ENCODE measurements at regions not wholly inside any gene's neighbourhood (a gene's known extent, or its start where the extent isn't known, plus 50 kb on each side); places are given as distances from the start of the nearest gene placed in this dataset.

DNA sequence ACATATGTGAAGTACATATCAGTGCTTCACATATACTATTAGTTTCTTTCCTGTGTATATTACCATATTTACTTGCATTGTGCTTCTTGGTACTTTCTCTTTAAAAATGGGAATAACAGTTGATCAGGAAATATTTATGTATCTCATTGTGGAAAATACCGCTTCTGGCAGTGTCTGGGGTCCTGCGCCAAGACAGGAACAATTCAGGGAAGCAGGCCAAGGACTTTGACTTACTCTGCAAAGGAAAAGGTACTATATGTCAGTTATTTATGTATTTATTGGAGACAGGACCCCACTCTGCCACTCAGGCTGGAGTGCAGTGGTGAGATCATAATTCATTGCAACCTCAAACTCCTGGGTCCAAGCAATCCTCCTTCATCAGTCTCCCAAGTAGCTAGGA is 57.7 kb upstream of the NBEA start:
- TF ChIP-seq, protein P1, sequence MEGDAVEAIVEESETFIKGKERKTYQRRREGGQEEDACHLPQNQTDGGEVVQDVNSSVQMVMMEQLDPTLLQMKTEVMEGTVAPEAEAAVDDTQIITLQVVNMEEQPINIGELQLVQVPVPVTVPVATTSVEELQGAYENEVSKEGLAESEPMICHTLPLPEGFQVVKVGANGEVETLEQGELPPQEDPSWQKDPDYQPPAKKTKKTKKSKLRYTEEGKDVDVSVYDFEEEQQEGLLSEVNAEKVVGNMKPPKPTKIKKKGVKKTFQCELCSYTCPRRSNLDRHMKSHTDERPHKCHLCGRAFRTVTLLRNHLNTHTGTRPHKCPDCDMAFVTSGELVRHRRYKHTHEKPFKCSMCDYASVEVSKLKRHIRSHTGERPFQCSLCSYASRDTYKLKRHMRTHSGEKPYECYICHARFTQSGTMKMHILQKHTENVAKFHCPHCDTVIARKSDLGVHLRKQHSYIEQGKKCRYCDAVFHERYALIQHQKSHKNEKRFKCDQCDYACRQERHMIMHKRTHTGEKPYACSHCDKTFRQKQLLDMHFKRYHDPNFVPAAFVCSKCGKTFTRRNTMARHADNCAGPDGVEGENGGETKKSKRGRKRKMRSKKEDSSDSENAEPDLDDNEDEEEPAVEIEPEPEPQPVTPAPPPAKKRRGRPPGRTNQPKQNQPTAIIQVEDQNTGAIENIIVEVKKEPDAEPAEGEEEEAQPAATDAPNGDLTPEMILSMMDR (IDR thresholded peaks at IDR 0.05; ENCODE audit: extremely low read depth, missing control alignments), result no peak
- DNase-seq (ENCODE audit: low spot score), result no peak

DNA sequence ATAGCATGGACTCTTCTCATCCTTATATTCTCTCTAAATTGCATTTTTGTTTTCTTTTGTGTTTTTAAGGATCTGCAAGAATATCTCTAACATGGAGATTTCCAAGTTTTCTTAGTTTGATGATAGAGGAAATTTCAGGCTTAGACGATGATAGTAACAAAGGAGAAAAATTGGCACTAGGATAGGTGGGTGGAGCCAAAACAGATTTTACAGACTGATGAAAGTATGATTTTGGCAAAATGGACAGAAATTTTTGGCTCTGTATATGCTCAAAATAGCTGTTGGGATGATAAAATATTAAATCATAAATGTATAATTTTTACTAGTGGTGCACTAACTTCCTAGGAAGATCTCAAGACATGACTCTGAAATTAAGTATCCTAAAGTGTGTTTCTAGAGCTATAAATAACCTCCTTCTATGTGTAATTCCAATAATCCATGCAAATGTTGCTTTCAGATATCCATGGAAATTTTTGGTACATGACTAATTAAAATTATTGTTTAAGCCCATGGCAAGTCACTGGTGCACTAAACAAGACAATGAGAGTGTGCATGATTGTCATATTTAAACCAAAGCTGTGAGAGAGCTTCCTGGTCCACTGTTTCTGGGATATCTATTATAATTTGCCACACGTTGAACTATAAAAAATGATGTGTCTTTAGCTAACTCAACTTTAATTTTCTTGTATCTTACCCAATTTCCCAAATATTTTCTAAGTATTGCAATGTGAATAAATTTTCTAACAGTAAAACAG is 55.8 kb upstream of the NBEA start:
- TF ChIP-seq, protein P1 (IDR thresholded peaks at IDR 0.05; ENCODE audit: extremely low read depth, missing control alignments), result no peak
- no peak for DNase-seq (ENCODE audit: low spot score)

DNA sequence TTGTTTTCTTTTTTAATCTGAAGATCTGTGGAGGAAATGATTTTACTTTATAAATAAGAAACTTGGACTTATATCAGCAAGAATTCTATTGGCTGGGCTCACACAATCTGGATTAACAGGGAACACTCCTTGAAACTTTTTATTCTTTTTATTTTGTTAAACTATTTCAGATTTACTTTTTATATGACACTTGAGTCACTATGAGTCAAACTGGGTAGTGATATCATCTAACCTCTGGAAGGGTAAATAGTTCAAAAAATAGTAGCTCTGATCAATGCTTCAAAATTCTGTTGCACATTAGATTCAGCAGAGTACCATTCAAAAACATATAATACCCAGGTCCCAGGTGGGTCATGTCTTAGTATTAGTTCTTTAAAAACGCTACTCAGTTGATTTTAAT is 55.1 kb upstream of the NBEA start:
- TF ChIP-seq, protein P1 (IDR thresholded peaks at IDR 0.05; ENCODE audit: extremely low read depth, missing control alignments), result no peak
- DNase-seq (ENCODE audit: low spot score), result no peak
